ENCODE measurements at regions not wholly inside any gene's neighbourhood (a gene's known extent, or its start where the extent isn't known, plus 50 kb on each side); places are given as distances from the start of the nearest gene placed in this dataset.

GRCh38 chr10:10315989-10316388 is 701.7 kb upstream of the CELF2 start:
- DNase-seq = no peak

GRCh38 chr10:10317151-10317550 is 700.5 kb upstream of the CELF2 start:
- DNase-seq = no peak

GRCh38 chr10:10318856-10319255 is 698.8 kb upstream of the CELF2 start:
- no peak for DNase-seq

- DNase-seq = no peak
Measured at GRCh38 chr10:10320956-10321355, 696.7 kb upstream of the CELF2 start.

- no peak for DNase-seq
Measured at GRCh38 chr10:10326116-10326515, 691.6 kb upstream of the CELF2 start.

GRCh38 chr10:10327934-10328333 is 689.7 kb upstream of the CELF2 start:
- DNase-seq = no peak

- DNase-seq = no peak
Measured at GRCh38 chr10:10330418-10330817, 687.3 kb upstream of the CELF2 start.

- no peak for DNase-seq
Measured at GRCh38 chr10:10332786-10333185, 684.9 kb upstream of the CELF2 start.

- no peak for DNase-seq
Measured at GRCh38 chr10:10333622-10334021, 684.0 kb upstream of the CELF2 start.

GRCh38 chr10:10338339-10338738 is 679.3 kb upstream of the CELF2 start:
- no peak for DNase-seq

- no peak for DNase-seq
Measured at GRCh38 chr10:10346390-10347150, 671.1 kb upstream of the CELF2 start.

- DNase-seq = no peak
Measured at GRCh38 chr10:10350050-10350449, 667.6 kb upstream of the CELF2 start.

GRCh38 chr10:10351451-10351850 is 666.2 kb upstream of the CELF2 start:
- no peak for DNase-seq

GRCh38 chr10:10353326-10353868 is 664.3 kb upstream of the CELF2 start:
- no peak for DNase-seq

GRCh38 chr10:10359263-10359662 is 658.4 kb upstream of the CELF2 start:
- no peak for DNase-seq

- DNase-seq = no peak
Measured at GRCh38 chr10:10361301-10361885, 656.3 kb upstream of the CELF2 start.

GRCh38 chr10:10362800-10363199 is 654.9 kb upstream of the CELF2 start:
- no peak for DNase-seq

- DNase-seq = no peak
Measured at GRCh38 chr10:10363217-10363616, 654.5 kb upstream of the CELF2 start.

- DNase-seq = no peak
Measured at GRCh38 chr10:10364902-10365301, 652.8 kb upstream of the CELF2 start.

GRCh38 chr10:10365676-10366075 is 652.0 kb upstream of the CELF2 start:
- no peak for DNase-seq

- no peak for DNase-seq
Measured at GRCh38 chr10:10366836-10367235, 650.8 kb upstream of the CELF2 start.

- DNase-seq = no peak
Measured at GRCh38 chr10:10367264-10367663, 650.4 kb upstream of the CELF2 start.

GRCh38 chr10:10368951-10369576 is 648.6 kb upstream of the CELF2 start:
- no peak for DNase-seq

- DNase-seq = no peak
Measured at GRCh38 chr10:10385831-10386230, 631.8 kb upstream of the CELF2 start.

Measured in NCI-H2171 treated with DMSO at 0.1 percent for 48 hours (cell line).